ENCODE measurements at regions not wholly inside any gene's neighbourhood (a gene's known extent, or its start where the extent isn't known, plus 50 kb on each side); places are given as distances from the start of the nearest gene placed in this dataset.
"Not testable (repeated sequence)": the region's sequence is repeated elsewhere in the genome, so short reads cannot be mapped to it uniquely, and the experiment has no call there.

GRCh38 chr5:158586054-158586453, 513.7 kb downstream of the EBF1 start:
- Histone ChIP-seq H3K4me1 (ENCODE audit: insufficient read depth, low read length) (peaks cover 52% of the 10 kb centered on the region), H3K9me3 (ENCODE audit: insufficient read depth, low read length, severe bottlenecking) (peaks cover 4% of the 10 kb centered on the region), H2AFZ (ENCODE audit: low read depth, low read length) (no peak overlapping the region), H3K4me3 (ENCODE audit: low read depth in 1 of 2, low read length in 2 of 2) (no peak overlapping the region), H3K27me3 (ENCODE audit: insufficient read depth, low read length, poor library complexity) (no peaks in the 10 kb centered on the region), H3K36me3 (ENCODE audit: insufficient read depth, low read length) (no peaks in the 10 kb centered on the region), H3K79me2 (ENCODE audit: insufficient read depth, low read length) (no peaks in the 10 kb centered on the region), H3K9ac (ENCODE audit: low read depth, low read length) (no peak overlapping the region), H3K4me2 (ENCODE audit: insufficient read depth, low read length) (no peak overlapping the region), H4K20me1 (ENCODE audit: insufficient read depth, low read length) (no peaks in the 10 kb centered on the region), H3K27ac (ENCODE audit: low read length) (peak overlapping the region; percentile 75)
- no peak for TF ChIP-seq EZH2 (IDR thresholded peaks at IDR 0.05; ENCODE audit: borderline replicate concordance, low read depth, low read length, severe bottlenecking)
- TF ChIP-seq CTCF (IDR thresholded peaks at IDR 0.05; ENCODE audit: borderline replicate concordance, extremely low read depth, low read length, poor library complexity, severe bottlenecking) = no peak
- no peak for ATAC-seq (ENCODE audit: insufficient read depth, low read depth)
- no peak for DNase-seq

- peaks cover 18% of the 10 kb centered on the region for H3K4me1 ChIP-seq (ENCODE audit: insufficient read depth, low read length)
- not testable (repeated sequence) for H3K36me3 ChIP-seq (ENCODE audit: insufficient read depth, low read length); H3K4me3 ChIP-seq (ENCODE audit: low read depth in 1 of 2, low read length in 2 of 2); H3K79me2 ChIP-seq (ENCODE audit: insufficient read depth, low read length); DNase-seq; H3K27me3 ChIP-seq (ENCODE audit: insufficient read depth, low read length, poor library complexity); H3K9me3 ChIP-seq (ENCODE audit: insufficient read depth, low read length, severe bottlenecking); H3K4me2 ChIP-seq (ENCODE audit: insufficient read depth, low read length); H2AFZ ChIP-seq (ENCODE audit: low read depth, low read length); H3K9ac ChIP-seq (ENCODE audit: low read depth, low read length); H4K20me1 ChIP-seq (ENCODE audit: insufficient read depth, low read length); ATAC-seq (ENCODE audit: insufficient read depth, low read depth); H3K27ac ChIP-seq (ENCODE audit: low read length)
Observed at GRCh38 chr5:158582669-158583068, 517.0 kb downstream of the EBF1 start.

GRCh38 chr5:158573829-158574228, 525.9 kb downstream of the EBF1 start:
- no peak for ATAC-seq (ENCODE audit: insufficient read depth, low read depth)

GRCh38 chr5:158570502-158570901, 529.2 kb downstream of the EBF1 start:
- H3K27me3 ChIP-seq (ENCODE audit: insufficient read depth, low read length, poor library complexity) = no peaks in the 10 kb centered on the region
- H3K36me3 ChIP-seq (ENCODE audit: insufficient read depth, low read length) = no peaks in the 10 kb centered on the region
- H3K9ac ChIP-seq (ENCODE audit: low read depth, low read length) = no peak overlapping the region
- H3K4me1 ChIP-seq (ENCODE audit: insufficient read depth, low read length) = no peaks in the 10 kb centered on the region
- no peak overlapping the region for H2AFZ ChIP-seq (ENCODE audit: low read depth, low read length)
- H4K20me1 ChIP-seq (ENCODE audit: insufficient read depth, low read length) = no peaks in the 10 kb centered on the region
- H3K79me2 ChIP-seq (ENCODE audit: insufficient read depth, low read length) = no peaks in the 10 kb centered on the region
- no peak overlapping the region for H3K27ac ChIP-seq (ENCODE audit: low read length)
- TF ChIP-seq EZH2 (IDR thresholded peaks at IDR 0.05; ENCODE audit: borderline replicate concordance, low read depth, low read length, severe bottlenecking) (no peak), CTCF (IDR thresholded peaks at IDR 0.05; ENCODE audit: borderline replicate concordance, extremely low read depth, low read length, poor library complexity, severe bottlenecking) (no peak)
- H3K4me2 ChIP-seq (ENCODE audit: insufficient read depth, low read length) = no peak overlapping the region
- ATAC-seq (ENCODE audit: insufficient read depth, low read depth) (no peak), DNase-seq (no peak)
- no peak overlapping the region for H3K4me3 ChIP-seq (ENCODE audit: low read depth in 1 of 2, low read length in 2 of 2)
- H3K9me3 ChIP-seq (ENCODE audit: insufficient read depth, low read length, severe bottlenecking) = no peaks in the 10 kb centered on the region

More at GRCh38 chr5:158573829-158574228, 525.9 kb downstream of the EBF1 start:
- H3K9me3 ChIP-seq (ENCODE audit: insufficient read depth, low read length, severe bottlenecking) = no peaks in the 10 kb centered on the region
- no peaks in the 10 kb centered on the region for H3K4me1 ChIP-seq (ENCODE audit: insufficient read depth, low read length)
- no peaks in the 10 kb centered on the region for H3K79me2 ChIP-seq (ENCODE audit: insufficient read depth, low read length)
- TF ChIP-seq CTCF (IDR thresholded peaks at IDR 0.05; ENCODE audit: borderline replicate concordance, extremely low read depth, low read length, poor library complexity, severe bottlenecking) = no peak
- no peak for TF ChIP-seq EZH2 (IDR thresholded peaks at IDR 0.05; ENCODE audit: borderline replicate concordance, low read depth, low read length, severe bottlenecking)
- no peaks in the 10 kb centered on the region for H3K27me3 ChIP-seq (ENCODE audit: insufficient read depth, low read length, poor library complexity)
- H3K36me3 ChIP-seq (ENCODE audit: insufficient read depth, low read length) = no peaks in the 10 kb centered on the region
- H2AFZ ChIP-seq (ENCODE audit: low read depth, low read length) = no peak overlapping the region
- H3K4me3 ChIP-seq (ENCODE audit: low read depth in 1 of 2, low read length in 2 of 2) = no peak overlapping the region
- no peak overlapping the region for H3K27ac ChIP-seq (ENCODE audit: low read length)
- no peak overlapping the region for H3K4me2 ChIP-seq (ENCODE audit: insufficient read depth, low read length)
- H4K20me1 ChIP-seq (ENCODE audit: insufficient read depth, low read length) = no peaks in the 10 kb centered on the region
- no peak overlapping the region for H3K9ac ChIP-seq (ENCODE audit: low read depth, low read length)
- no peak for DNase-seq
